ENCODE measurements at regions not wholly inside any gene's neighbourhood (a gene's known extent, or its start where the extent isn't known, plus 50 kb on each side); places are given as distances from the start of the nearest gene placed in this dataset.

GRCh38 chr2:120992791-120993555, 257.3 kb downstream of the GLI2 start:
- no peak overlapping the region for H3K27ac Mint-ChIP-seq (ENCODE audit: low read depth)
- peaks cover 2% of the 10 kb centered on the region for H3K36me3 Mint-ChIP-seq (ENCODE audit: insufficient read depth)
- H3K4me1 Mint-ChIP-seq = no peaks in the 10 kb centered on the region
- H3K9me3 Mint-ChIP-seq = no peaks in the 10 kb centered on the region
- H3K4me3 Mint-ChIP-seq = no peak overlapping the region
- ATAC-seq (replicated peaks; ENCODE audit: extremely low read depth, poor library complexity, severe bottlenecking) (no peak), DNase-seq (ENCODE audit: low spot score in 2 of 2) (no peak)
- H3K27me3 Mint-ChIP-seq = peaks cover 19% of the 10 kb centered on the region

- Mint-ChIP-seq H3K9me3 (no peaks in the 10 kb centered on the region), H3K27ac (ENCODE audit: low read depth) (no peak overlapping the region), H3K4me3 (no peak overlapping the region), H3K36me3 (ENCODE audit: insufficient read depth) (peaks cover 2% of the 10 kb centered on the region), H3K4me1 (no peaks in the 10 kb centered on the region), H3K27me3 (peaks cover 19% of the 10 kb centered on the region)
- no peak for ATAC-seq (replicated peaks; ENCODE audit: extremely low read depth, poor library complexity, severe bottlenecking)
- DNase-seq (ENCODE audit: low spot score in 2 of 2) = no peak
These were observed 258.0 kb downstream of the GLI2 start for GRCh38 chr2:120993661-120994060.

- H3K27me3 Mint-ChIP-seq = peaks cover 19% of the 10 kb centered on the region
- no peak overlapping the region for H3K27ac Mint-ChIP-seq (ENCODE audit: low read depth)
- no peak overlapping the region for H3K4me3 Mint-ChIP-seq
- no peaks in the 10 kb centered on the region for H3K9me3 Mint-ChIP-seq
- no peak for ATAC-seq (replicated peaks; ENCODE audit: extremely low read depth, poor library complexity, severe bottlenecking)
- H3K36me3 Mint-ChIP-seq (ENCODE audit: insufficient read depth) = peaks cover 2% of the 10 kb centered on the region
- no peak for DNase-seq (ENCODE audit: low spot score in 2 of 2)
- H3K4me1 Mint-ChIP-seq = no peaks in the 10 kb centered on the region
These were observed 258.8 kb downstream of the GLI2 start for GRCh38 chr2:120994301-120994995.

GRCh38 chr2:120995152-120995551, 259.5 kb downstream of the GLI2 start:
- Mint-ChIP-seq H3K4me1 (no peaks in the 10 kb centered on the region), H3K36me3 (ENCODE audit: insufficient read depth) (peaks cover 2% of the 10 kb centered on the region), H3K9me3 (no peaks in the 10 kb centered on the region), H3K4me3 (no peak overlapping the region), H3K27me3 (peaks cover 19% of the 10 kb centered on the region), H3K27ac (ENCODE audit: low read depth) (no peak overlapping the region)
- ATAC-seq (replicated peaks; ENCODE audit: extremely low read depth, poor library complexity, severe bottlenecking) = no peak
- no peak for DNase-seq (ENCODE audit: low spot score in 2 of 2)

GRCh38 chr2:120995656-120996190, 260.1 kb downstream of the GLI2 start:
- Mint-ChIP-seq H3K27me3 (peaks cover 19% of the 10 kb centered on the region), H3K9me3 (no peaks in the 10 kb centered on the region), H3K4me1 (no peaks in the 10 kb centered on the region), H3K36me3 (ENCODE audit: insufficient read depth) (peaks cover 2% of the 10 kb centered on the region), H3K27ac (ENCODE audit: low read depth) (no peak overlapping the region), H3K4me3 (no peak overlapping the region)
- DNase-seq (ENCODE audit: low spot score in 2 of 2) = no peak
- ATAC-seq (replicated peaks; ENCODE audit: extremely low read depth, poor library complexity, severe bottlenecking) = no peak

- H3K36me3 Mint-ChIP-seq (ENCODE audit: insufficient read depth) = no peaks in the 10 kb centered on the region
- no peaks in the 10 kb centered on the region for H3K27me3 Mint-ChIP-seq
- H3K27ac Mint-ChIP-seq (ENCODE audit: low read depth) = no peak overlapping the region
- DNase-seq (ENCODE audit: low spot score in 2 of 2) (no peak), ATAC-seq (replicated peaks; ENCODE audit: extremely low read depth, poor library complexity, severe bottlenecking) (no peak)
- no peak overlapping the region for H3K4me3 Mint-ChIP-seq
- no peaks in the 10 kb centered on the region for H3K4me1 Mint-ChIP-seq
- H3K9me3 Mint-ChIP-seq = no peaks in the 10 kb centered on the region
These were observed 263.9 kb downstream of the GLI2 start for GRCh38 chr2:120999377-121000097.

- Mint-ChIP-seq H3K27me3 (no peaks in the 10 kb centered on the region), H3K4me1 (no peaks in the 10 kb centered on the region), H3K9me3 (no peaks in the 10 kb centered on the region), H3K4me3 (no peak overlapping the region), H3K36me3 (ENCODE audit: insufficient read depth) (no peaks in the 10 kb centered on the region), H3K27ac (ENCODE audit: low read depth) (no peak overlapping the region)
- no peak for ATAC-seq (replicated peaks; ENCODE audit: extremely low read depth, poor library complexity, severe bottlenecking)
- no peak for DNase-seq (ENCODE audit: low spot score in 2 of 2)
These were observed 265.1 kb downstream of the GLI2 start for GRCh38 chr2:121000804-121001203.

- no peaks in the 10 kb centered on the region for H3K4me1 Mint-ChIP-seq
- H3K4me3 Mint-ChIP-seq = no peak overlapping the region
- DNase-seq (ENCODE audit: low spot score in 2 of 2) (no peak), ATAC-seq (replicated peaks; ENCODE audit: extremely low read depth, poor library complexity, severe bottlenecking) (no peak)
- no peaks in the 10 kb centered on the region for H3K36me3 Mint-ChIP-seq (ENCODE audit: insufficient read depth)
- H3K9me3 Mint-ChIP-seq = no peaks in the 10 kb centered on the region
- no peak overlapping the region for H3K27ac Mint-ChIP-seq (ENCODE audit: low read depth)
- no peaks in the 10 kb centered on the region for H3K27me3 Mint-ChIP-seq
These were observed 266.0 kb downstream of the GLI2 start for GRCh38 chr2:121001641-121002040.

GRCh38 chr2:121002597-121002996, 266.9 kb downstream of the GLI2 start:
- Mint-ChIP-seq H3K27me3 (no peaks in the 10 kb centered on the region), H3K9me3 (no peaks in the 10 kb centered on the region), H3K4me1 (no peaks in the 10 kb centered on the region), H3K4me3 (no peak overlapping the region), H3K36me3 (ENCODE audit: insufficient read depth) (no peaks in the 10 kb centered on the region), H3K27ac (ENCODE audit: low read depth) (no peak overlapping the region)
- DNase-seq (ENCODE audit: low spot score in 2 of 2) (no peak), ATAC-seq (replicated peaks; ENCODE audit: extremely low read depth, poor library complexity, severe bottlenecking) (no peak)

GRCh38 chr2:121003391-121003790, 267.7 kb downstream of the GLI2 start:
- H3K36me3 Mint-ChIP-seq (ENCODE audit: insufficient read depth) = no peaks in the 10 kb centered on the region
- no peak overlapping the region for H3K4me3 Mint-ChIP-seq
- no peak overlapping the region for H3K27ac Mint-ChIP-seq (ENCODE audit: low read depth)
- no peaks in the 10 kb centered on the region for H3K4me1 Mint-ChIP-seq
- DNase-seq (ENCODE audit: low spot score in 2 of 2) (no peak), ATAC-seq (replicated peaks; ENCODE audit: extremely low read depth, poor library complexity, severe bottlenecking) (no peak)
- H3K9me3 Mint-ChIP-seq = peaks cover 4% of the 10 kb centered on the region
- peaks cover 6% of the 10 kb centered on the region for H3K27me3 Mint-ChIP-seq

- Mint-ChIP-seq H3K27ac (ENCODE audit: low read depth) (no peak overlapping the region), H3K4me1 (no peaks in the 10 kb centered on the region), H3K27me3 (peaks cover 16% of the 10 kb centered on the region), H3K36me3 (ENCODE audit: insufficient read depth) (no peaks in the 10 kb centered on the region), H3K9me3 (peaks cover 8% of the 10 kb centered on the region), H3K4me3 (no peak overlapping the region)
- ATAC-seq (replicated peaks; ENCODE audit: extremely low read depth, poor library complexity, severe bottlenecking) = no peak
- no peak for DNase-seq (ENCODE audit: low spot score in 2 of 2)
These were observed 268.7 kb downstream of the GLI2 start for GRCh38 chr2:121004359-121004758.

GRCh38 chr2:121004950-121005349, 269.3 kb downstream of the GLI2 start:
- no peaks in the 10 kb centered on the region for H3K36me3 Mint-ChIP-seq (ENCODE audit: insufficient read depth)
- no peak overlapping the region for H3K4me3 Mint-ChIP-seq
- H3K9me3 Mint-ChIP-seq = peaks cover 10% of the 10 kb centered on the region
- H3K4me1 Mint-ChIP-seq = no peaks in the 10 kb centered on the region
- H3K27ac Mint-ChIP-seq (ENCODE audit: low read depth) = no peak overlapping the region
- no peak for ATAC-seq (replicated peaks; ENCODE audit: extremely low read depth, poor library complexity, severe bottlenecking)
- peaks cover 22% of the 10 kb centered on the region for H3K27me3 Mint-ChIP-seq
- no peak for DNase-seq (ENCODE audit: low spot score in 2 of 2)

Measured in central memory CD8-positive, alpha-beta T cell (primary cell).